ENCODE measurements at regions not wholly inside any gene's neighbourhood (a gene's known extent, or its start where the extent isn't known, plus 50 kb on each side); places are given as distances from the start of the nearest gene placed in this dataset.

DNA sequence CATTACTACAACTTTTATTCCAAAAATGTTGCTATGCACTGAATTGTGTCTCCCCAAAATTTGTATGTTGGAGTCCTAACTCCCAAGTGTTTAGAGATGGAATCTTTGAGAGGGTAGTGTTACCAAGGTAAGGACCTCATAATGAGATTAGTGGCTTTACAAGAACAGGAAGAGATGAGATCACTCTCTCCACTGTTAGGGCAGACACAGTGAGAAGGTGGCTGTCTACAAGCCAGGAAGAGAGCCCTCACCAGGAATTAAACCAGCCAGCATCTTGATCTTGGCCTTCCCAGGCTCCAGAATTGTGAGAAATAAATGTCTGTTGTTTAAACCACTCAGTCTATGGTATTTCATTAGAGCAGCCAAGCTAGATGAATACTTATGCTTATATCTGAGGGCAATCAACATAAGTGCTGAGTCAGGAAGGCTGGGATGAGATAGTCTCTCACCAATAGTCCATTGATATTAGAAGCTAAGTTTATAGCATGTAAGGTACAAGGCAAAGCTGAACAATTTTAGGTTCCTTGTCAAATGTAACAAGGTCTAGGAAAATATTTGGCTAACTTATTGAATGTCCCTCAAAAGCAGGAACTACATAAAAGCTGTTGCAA is 317.6 kb upstream of the REG3G start:
- TF ChIP-seq, protein P1, sequence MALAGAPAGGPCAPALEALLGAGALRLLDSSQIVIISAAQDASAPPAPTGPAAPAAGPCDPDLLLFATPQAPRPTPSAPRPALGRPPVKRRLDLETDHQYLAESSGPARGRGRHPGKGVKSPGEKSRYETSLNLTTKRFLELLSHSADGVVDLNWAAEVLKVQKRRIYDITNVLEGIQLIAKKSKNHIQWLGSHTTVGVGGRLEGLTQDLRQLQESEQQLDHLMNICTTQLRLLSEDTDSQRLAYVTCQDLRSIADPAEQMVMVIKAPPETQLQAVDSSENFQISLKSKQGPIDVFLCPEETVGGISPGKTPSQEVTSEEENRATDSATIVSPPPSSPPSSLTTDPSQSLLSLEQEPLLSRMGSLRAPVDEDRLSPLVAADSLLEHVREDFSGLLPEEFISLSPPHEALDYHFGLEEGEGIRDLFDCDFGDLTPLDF (CRISPR knock-in tag; IDR thresholded peaks at IDR 0.05) = no peak
- TF ChIP-seq, protein P2, sequence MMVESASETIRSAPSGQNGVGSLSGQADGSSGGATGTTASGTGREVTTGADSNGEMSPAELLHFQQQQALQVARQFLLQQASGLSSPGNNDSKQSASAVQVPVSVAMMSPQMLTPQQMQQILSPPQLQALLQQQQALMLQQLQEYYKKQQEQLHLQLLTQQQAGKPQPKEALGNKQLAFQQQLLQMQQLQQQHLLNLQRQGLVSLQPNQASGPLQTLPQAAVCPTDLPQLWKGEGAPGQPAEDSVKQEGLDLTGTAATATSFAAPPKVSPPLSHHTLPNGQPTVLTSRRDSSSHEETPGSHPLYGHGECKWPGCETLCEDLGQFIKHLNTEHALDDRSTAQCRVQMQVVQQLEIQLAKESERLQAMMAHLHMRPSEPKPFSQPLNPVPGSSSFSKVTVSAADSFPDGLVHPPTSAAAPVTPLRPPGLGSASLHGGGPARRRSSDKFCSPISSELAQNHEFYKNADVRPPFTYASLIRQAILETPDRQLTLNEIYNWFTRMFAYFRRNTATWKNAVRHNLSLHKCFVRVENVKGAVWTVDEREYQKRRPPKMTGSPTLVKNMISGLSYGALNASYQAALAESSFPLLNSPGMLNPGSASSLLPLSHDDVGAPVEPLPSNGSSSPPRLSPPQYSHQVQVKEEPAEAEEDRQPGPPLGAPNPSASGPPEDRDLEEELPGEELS (CRISPR knock-in tag; IDR thresholded peaks at IDR 0.05) = no peak
- TF ChIP-seq NFYB (CRISPR knock-in tag; conservative IDR thresholded peaks at IDR 0.05; ENCODE audit: low read depth) = no peak
